Lower lobe of right lung (tissue), 2 donors: ENCODE measurements at regions not wholly inside any gene's neighbourhood (a gene's known extent, or its start where the extent isn't known, plus 50 kb on each side); places are given as distances from the start of the nearest gene placed in this dataset.
"Not testable (repeated sequence)": the region's sequence is repeated elsewhere in the genome, so short reads cannot be mapped to it uniquely, and the experiment has no call there.

ENCODE experiments used
- ATAC-seq, 2 donors: fragments of 200-7000 bp; cut with Tn5 transposase; one replicate each; pipeline ENCODE4 v1.9.1; 2020 to 2022; ENCODE audit warnings: mild to moderate bottlenecking in 2 of 2, moderate library complexity in 2 of 2
- DNase-seq: peaks from one replicate; pipeline ENCODE4 v3.0.0-alpha.2; 2020
- H3K27ac ChIP-seq: fragments of 200-600 bp; one replicate; pipeline ENCODE4 v1.8.0; 2022
- H3K27me3 ChIP-seq: fragments of 200-600 bp; one replicate; pipeline ENCODE4 v1.8.0; 2022; ENCODE audit warnings: low read depth
- H3K36me3 ChIP-seq: fragments of 200-600 bp; one replicate; pipeline ENCODE4 v1.8.0; 2022; ENCODE audit warnings: mild to moderate bottlenecking
- H3K4me1 ChIP-seq: fragments of 200-600 bp; one replicate; pipeline ENCODE4 v1.8.0; 2022
- H3K4me3 ChIP-seq: fragments of 200-600 bp; one replicate; pipeline ENCODE4 v1.8.0; 2022; ENCODE audit warnings: mild to moderate bottlenecking
- H3K9me3 ChIP-seq: fragments of 200-600 bp; one replicate; pipeline ENCODE4 v1.8.0; 2022
- intact Hi-C: fragments of 100-400 bp; cut with DNase I; formaldehyde crosslinking; loops from one replicate; pipeline ENCODE4 v1.11.0; 2022
- TF ChIP-seq, protein P1 (sequence below): fragments of 200-600 bp; IDR thresholded peaks from one replicate; pipeline ENCODE4 v1.8.0; 2022; ENCODE audit warnings: antibody characterized with exemption, mild to moderate bottlenecking
- donor health status: DM: no; HTN: yes; CAD: no; lungs with severe emphysema.

- Histone ChIP-seq H3K4me1 (no peaks in the 10 kb centered on the region), H3K27ac (no peak overlapping the region), H3K36me3 (no peaks in the 10 kb centered on the region), H3K4me3 (no peak overlapping the region), H3K9me3 (no peaks in the 10 kb centered on the region), H3K27me3 (no peaks in the 10 kb centered on the region)
- DNase-seq (no peak), ATAC-seq (no peak)
- intact Hi-C loops: no loop called here
- TF ChIP-seq, protein P1, sequence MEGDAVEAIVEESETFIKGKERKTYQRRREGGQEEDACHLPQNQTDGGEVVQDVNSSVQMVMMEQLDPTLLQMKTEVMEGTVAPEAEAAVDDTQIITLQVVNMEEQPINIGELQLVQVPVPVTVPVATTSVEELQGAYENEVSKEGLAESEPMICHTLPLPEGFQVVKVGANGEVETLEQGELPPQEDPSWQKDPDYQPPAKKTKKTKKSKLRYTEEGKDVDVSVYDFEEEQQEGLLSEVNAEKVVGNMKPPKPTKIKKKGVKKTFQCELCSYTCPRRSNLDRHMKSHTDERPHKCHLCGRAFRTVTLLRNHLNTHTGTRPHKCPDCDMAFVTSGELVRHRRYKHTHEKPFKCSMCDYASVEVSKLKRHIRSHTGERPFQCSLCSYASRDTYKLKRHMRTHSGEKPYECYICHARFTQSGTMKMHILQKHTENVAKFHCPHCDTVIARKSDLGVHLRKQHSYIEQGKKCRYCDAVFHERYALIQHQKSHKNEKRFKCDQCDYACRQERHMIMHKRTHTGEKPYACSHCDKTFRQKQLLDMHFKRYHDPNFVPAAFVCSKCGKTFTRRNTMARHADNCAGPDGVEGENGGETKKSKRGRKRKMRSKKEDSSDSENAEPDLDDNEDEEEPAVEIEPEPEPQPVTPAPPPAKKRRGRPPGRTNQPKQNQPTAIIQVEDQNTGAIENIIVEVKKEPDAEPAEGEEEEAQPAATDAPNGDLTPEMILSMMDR: no peak
Measured at GRCh38 chr4:174061026-174061425, 222.4 kb downstream of the FBXO8 start.

DNA sequence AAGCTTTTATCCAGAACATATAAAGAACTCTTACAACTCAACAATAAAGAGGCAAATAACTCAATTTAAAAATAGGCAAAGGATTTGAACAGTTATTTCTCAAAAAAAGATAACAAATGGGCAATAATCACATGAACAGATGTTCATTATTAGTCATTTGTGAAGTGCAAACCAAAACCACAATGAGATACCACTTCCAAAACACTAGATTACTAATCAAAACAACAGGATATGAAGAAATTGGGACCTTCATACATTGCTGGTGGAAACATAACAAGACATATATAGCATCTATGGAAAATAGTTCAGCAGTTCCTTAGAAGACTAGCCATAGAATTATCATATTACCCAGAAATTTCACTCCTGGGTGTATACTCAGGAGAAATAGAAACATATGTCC lies 224.6 kb downstream of the FBXO8 start:
- H3K27ac ChIP-seq: no peak overlapping the region
- no peaks in the 10 kb centered on the region for H3K9me3 ChIP-seq
- H3K4me3 ChIP-seq: no peak overlapping the region
- ATAC-seq: no peak
- intact Hi-C loops: no loop called here
- DNase-seq: no peak
- no peaks in the 10 kb centered on the region for H3K27me3 ChIP-seq
- no peaks in the 10 kb centered on the region for H3K36me3 ChIP-seq
- no peaks in the 10 kb centered on the region for H3K4me1 ChIP-seq
- TF ChIP-seq, protein P1: no peak

DNA sequence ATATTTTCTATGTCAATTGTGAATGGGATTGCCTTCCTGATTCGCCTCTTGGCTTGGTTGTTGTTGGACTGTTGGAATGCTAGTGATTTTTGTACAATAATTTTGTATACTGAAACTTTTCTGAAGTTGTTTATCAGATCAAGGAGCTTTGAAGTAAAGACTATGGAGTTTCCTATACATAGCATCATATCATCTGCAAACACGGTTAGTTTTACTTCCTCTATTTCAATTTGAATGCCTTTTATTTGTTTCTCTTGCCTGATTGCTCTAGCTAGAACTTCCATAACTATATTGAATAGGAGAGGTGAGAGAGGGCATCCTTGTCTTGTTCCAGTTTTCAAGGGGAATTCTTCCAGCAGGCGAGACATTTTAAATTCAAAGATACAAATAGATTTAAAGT lies 226.5 kb downstream of the FBXO8 start:
- H3K27me3 ChIP-seq: no peaks in the 10 kb centered on the region

GRCh38 chr4:174055344-174055743 lies 228.1 kb downstream of the FBXO8 start:
- ATAC-seq (no peak), DNase-seq (no peak)

More for the DNA sequence above, 226.5 kb downstream of the FBXO8 start:
- intact Hi-C loops: no loop called here
- no peaks in the 10 kb centered on the region for H3K4me1 ChIP-seq
- H3K27ac ChIP-seq: no peak overlapping the region
- ATAC-seq (no peak), DNase-seq (no peak)
- no peaks in the 10 kb centered on the region for H3K36me3 ChIP-seq
- H3K9me3 ChIP-seq: no peaks in the 10 kb centered on the region
- H3K4me3 ChIP-seq: no peak overlapping the region
- TF ChIP-seq, protein P1: no peak

DNA sequence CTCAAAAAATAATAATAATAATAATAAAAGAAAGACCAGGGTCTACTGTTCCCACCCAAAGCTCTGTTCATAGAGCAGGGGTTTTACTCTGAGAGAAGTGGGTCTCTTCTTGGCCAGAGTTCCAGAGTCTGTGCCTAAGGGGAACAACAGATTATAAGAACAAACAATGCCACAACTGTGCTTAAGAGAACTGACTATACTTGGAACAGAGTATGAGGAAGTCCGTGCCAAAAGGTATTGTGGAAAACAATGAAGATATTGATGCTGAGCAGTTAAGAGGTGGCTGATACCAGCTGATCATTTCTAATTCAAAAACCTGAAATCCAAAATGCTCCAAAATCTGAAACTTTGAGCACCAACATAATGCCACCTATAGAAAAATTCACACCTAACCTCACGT lies 229.6 kb downstream of the FBXO8 start:
- ATAC-seq (no peak), DNase-seq (no peak)
- no peaks in the 10 kb centered on the region for H3K27me3 ChIP-seq
- H3K4me1 ChIP-seq: no peaks in the 10 kb centered on the region
- intact Hi-C loops: no loop called here
- H3K4me3 ChIP-seq: no peak overlapping the region
- no peaks in the 10 kb centered on the region for H3K9me3 ChIP-seq
- no peaks in the 10 kb centered on the region for H3K36me3 ChIP-seq
- TF ChIP-seq, protein P1: no peak
- H3K27ac ChIP-seq: no peak overlapping the region

More at GRCh38 chr4:174055344-174055743, 228.1 kb downstream of the FBXO8 start:
- intact Hi-C loops: no loop called here
- Histone ChIP-seq H3K36me3 (no peaks in the 10 kb centered on the region), H3K27me3 (no peaks in the 10 kb centered on the region), H3K4me3 (no peak overlapping the region), H3K27ac (no peak overlapping the region), H3K9me3 (no peaks in the 10 kb centered on the region), H3K4me1 (no peaks in the 10 kb centered on the region)
- TF ChIP-seq, protein P1: no peak

- H3K36me3 ChIP-seq: no peaks in the 10 kb centered on the region
- H3K27ac ChIP-seq: no peak overlapping the region
- DNase-seq (no peak), ATAC-seq (no peak)
- H3K9me3 ChIP-seq: no peaks in the 10 kb centered on the region
- H3K4me3 ChIP-seq: no peak overlapping the region
- TF ChIP-seq, protein P1: no peak
- no peaks in the 10 kb centered on the region for H3K4me1 ChIP-seq
- no peaks in the 10 kb centered on the region for H3K27me3 ChIP-seq
- intact Hi-C loops: no loop called here
Measured at GRCh38 chr4:174047363-174047762, 236.1 kb downstream of the FBXO8 start.

- H3K27ac ChIP-seq, H3K27me3 ChIP-seq, H3K36me3 ChIP-seq, intact Hi-C loops, DNase-seq, H3K4me3 ChIP-seq, ATAC-seq, H3K9me3 ChIP-seq, H3K4me1 ChIP-seq: not testable (repeated sequence)
Measured at GRCh38 chr4:174045829-174046228, 237.6 kb downstream of the FBXO8 start.
